Gastroesophageal sphincter (tissue), 4 donors: ENCODE measurements at regions not wholly inside any gene's neighbourhood (a gene's known extent, or its start where the extent isn't known, plus 50 kb on each side); places are given as distances from the start of the nearest gene placed in this dataset.

Experiments used
- ATAC-seq: fragments of 150-250 bp; one replicate; pipeline ENCODE4 v1.9.1; 2016; ENCODE audit warnings: mild to moderate bottlenecking, moderate library complexity
- H3K27ac ChIP-seq, 4 donors: fragments of 200-600 bp; sonication (generic) in 3 of 4; 1 replicate in 3 of 4; 2 replicates in 1 of 4; pipeline ENCODE4 v1.5.1; 2016 to 2019
- H3K27me3 ChIP-seq: fragments of 200-600 bp; sonication (generic); one replicate; pipeline ENCODE4 v1.5.1; 2019
- H3K36me3 ChIP-seq, 2 donors: fragments of 200-600 bp; sonication (generic); one replicate each; pipeline ENCODE4 v1.5.1; 2019; ENCODE audit warnings: control low read depth in 1 of 2
- H3K4me1 ChIP-seq, 3 donors: fragments of 200-600 bp; sonication (generic); 1 replicate in 2 of 3; 2 replicates in 1 of 3; pipeline ENCODE4 v1.5.1; 2016 to 2019; ENCODE audit warnings: control low read depth in 2 of 3
- H3K4me3 ChIP-seq, 2 donors: fragments of 200-600 bp; sonication (generic); one replicate each; pipeline ENCODE4 v1.5.1; 2019; ENCODE audit warnings: mild to moderate bottlenecking in 1 of 2, moderate library complexity in 1 of 2
- H3K9me3 ChIP-seq, 3 donors: fragments of 200-600 bp; sonication (generic); one replicate each; pipeline ENCODE4 v1.5.1; 2017 to 2019; ENCODE audit warnings: control low read depth in 2 of 3
- CTCF ChIP-seq, 4 experiments: fragments of 200-600 bp in 2 of 4; fragments of 450-650 bp in 2 of 4; sonication (generic) in 1 of 4; IDR thresholded peaks; one replicate each; pipeline ENCODE4 v1.5.1; 2017 to 2019; ENCODE audit warnings: antibody characterized with exemption in 4 of 4, mild to moderate bottlenecking in 2 of 4, moderate library complexity in 2 of 4
- EP300 ChIP-seq: sonication (generic); formaldehyde crosslinking; IDR thresholded peaks from one replicate; pipeline ENCODE4 v1.6.1; 2017; ENCODE audit warnings: antibody characterized with exemption, mild to moderate bottlenecking
- POLR2A ChIP-seq, 2 donors: fragments of 450-650 bp; IDR thresholded peaks; one replicate each; pipeline ENCODE4 v1.6.1; 2017; ENCODE audit warnings: antibody characterized with exemption in 2 of 2, mild to moderate bottlenecking in 2 of 2, moderate library complexity in 1 of 2
- POLR2AphosphoS5 ChIP-seq: sonication (generic); formaldehyde crosslinking; IDR thresholded peaks from one replicate; pipeline ENCODE4 v1.6.1; 2017; ENCODE audit warnings: antibody characterized with exemption
- WGBS, 2 donors: methylation state at CpG; one replicate each; pipeline ENCODE4 v1.1.5; 2018; ENCODE audit warnings: low coverage in 1 of 2; 5-methylcytosine and 5-hydroxymethylcytosine counted together

GRCh38 chr4:63589796-63590195 is 819.5 kb downstream of the TECRL start:
- Histone ChIP-seq H3K36me3 (no peaks in the 10 kb centered on the region), H3K4me3 (no peak overlapping the region), H3K27ac (no peak overlapping the region), H3K4me1 (no peaks in the 10 kb centered on the region), H3K27me3 (no peaks in the 10 kb centered on the region), H3K9me3 (no peaks in the 10 kb centered on the region)
- no peak for ATAC-seq
- no peak for TF ChIP-seq POLR2A (IDR thresholded peaks at IDR 0.05)
- TF ChIP-seq EP300: no peak
- TF ChIP-seq CTCF (IDR thresholded peaks at IDR 0.05): no peak
- 67% methylated on average over 3 of the region's 6 CpGs; no CpG with 5 or more reads in 1 of the 2 donors for WGBS, 2 donors

GRCh38 chr4:63583561-63583960 is 825.7 kb downstream of the TECRL start:
- WGBS, 2 donors: 67 to 75% methylated on average over 2 of the region's 2 CpGs
- TF ChIP-seq EP300: no peak
- TF ChIP-seq CTCF (IDR thresholded peaks at IDR 0.05): no peak
- no peak for TF ChIP-seq POLR2AphosphoS5
- no peak for TF ChIP-seq POLR2A (IDR thresholded peaks at IDR 0.05)
- no peak for ATAC-seq
- Histone ChIP-seq H3K27me3 (no peaks in the 10 kb centered on the region), H3K4me3 (no peak overlapping the region), H3K9me3 (no peaks in the 10 kb centered on the region), H3K27ac (no peak overlapping the region), H3K4me1 (no peaks in the 10 kb centered on the region), H3K36me3 (no peaks in the 10 kb centered on the region)

- no peaks in the 10 kb centered on the region for H3K36me3 ChIP-seq
- no peak overlapping the region for H3K4me3 ChIP-seq
- no peaks in the 10 kb centered on the region for H3K27me3 ChIP-seq
- H3K27ac ChIP-seq: no peak overlapping the region
- TF ChIP-seq POLR2A (IDR thresholded peaks at IDR 0.05) (no peak), POLR2AphosphoS5 (no peak), CTCF (IDR thresholded peaks at IDR 0.05) (no peak), EP300 (no peak)
- H3K9me3 ChIP-seq: no peaks in the 10 kb centered on the region
- no peaks in the 10 kb centered on the region for H3K4me1 ChIP-seq
- ATAC-seq: no peak
Observed at GRCh38 chr4:63583007-63583406, 826.2 kb downstream of the TECRL start.

- ATAC-seq: no peak
- 60% methylated on average over 1 of the region's 1 CpG; no CpG with 5 or more reads in 1 of the 2 donors for WGBS, 2 donors
- no peak overlapping the region for H3K27ac ChIP-seq
Observed at GRCh38 chr4:63580796-63581475, 828.3 kb downstream of the TECRL start.

More at GRCh38 chr4:63580796-63581475, 828.3 kb downstream of the TECRL start:
- TF ChIP-seq CTCF (IDR thresholded peaks at IDR 0.05) (no peak), POLR2A (IDR thresholded peaks at IDR 0.05) (no peak)
- H3K4me3 ChIP-seq: no peak overlapping the region
- no peaks in the 10 kb centered on the region for H3K36me3 ChIP-seq
- H3K27me3 ChIP-seq: no peaks in the 10 kb centered on the region
- no peaks in the 10 kb centered on the region for H3K4me1 ChIP-seq
- peaks cover 0 to 7% (median 0%) of the 10 kb centered on the region in 3 donors for H3K9me3 ChIP-seq
